GM03348 (cell line): ENCODE measurements at regions not wholly inside any gene's neighbourhood (a gene's known extent, or its start where the extent isn't known, plus 50 kb on each side); places are given as distances from the start of the nearest gene placed in this dataset.

Experiments
- DNase-seq: peaks from one replicate; pipeline ENCODE4 v3.0.0; 2012; ENCODE audit warnings: low spot score

- DNase-seq: peak; percentile 32
These were observed 60.6 kb upstream of the ADRA1B start for GRCh38 chr5:159855476-159856191.

- no peak for DNase-seq
These were observed 57.4 kb upstream of the ADRA1B start for GRCh38 chr5:159858871-159859270.

- DNase-seq: no peak
These were observed 55.2 kb upstream of the ADRA1B start for GRCh38 chr5:159861086-159861485.

GRCh38 chr5:159864885-159865691, 51.2 kb upstream of the ADRA1B start:
- DNase-seq: peak; percentile 50

GRCh38 chr5:159866093-159866492, 50.2 kb upstream of the ADRA1B start:
- DNase-seq: no peak
